Liver (tissue), 8 donors: ENCODE measurements at regions not wholly inside any gene's neighbourhood (a gene's known extent, or its start where the extent isn't known, plus 50 kb on each side); places are given as distances from the start of the nearest gene placed in this dataset.

Experiments used
- DNase-seq: peaks from one replicate; pipeline ENCODE4 v3.0.0-alpha.2; 2017; ENCODE audit warnings: low spot score
- H3K27ac ChIP-seq, 2 donors: one replicate each; pipeline ENCODE4 v1.7.0; 2013; ENCODE audit warnings: inconsistent platforms in 2 of 2, low read length in 2 of 2, control low read depth in 1 of 2, low read depth in 1 of 2, mild to moderate bottlenecking in 1 of 2
- H3K27me3 ChIP-seq, 4 donors: one replicate each; pipeline versions ENCODE4 v1.6.1 to v1.7.0; 2013; ENCODE audit warnings: low read length in 3 of 4, inconsistent platforms in 1 of 4, mild to moderate bottlenecking in 1 of 4, moderate library complexity in 1 of 4; ENCODE audit not compliant: control insufficient read depth in 4 of 4, insufficient read depth in 4 of 4
- H3K36me3 ChIP-seq, 4 donors: one replicate each; pipeline versions ENCODE4 v1.6.1 to v1.7.0; 2013; ENCODE audit warnings: low read length in 3 of 4, mild to moderate bottlenecking in 3 of 4, low read depth in 1 of 4, moderate library complexity in 1 of 4; ENCODE audit not compliant: control insufficient read depth in 4 of 4, insufficient read depth in 3 of 4
- H3K4me1 ChIP-seq, 4 donors: one replicate each; pipeline versions ENCODE4 v1.6.1 to v1.7.0; 2013; ENCODE audit warnings: low read length in 3 of 4, mild to moderate bottlenecking in 3 of 4, moderate library complexity in 1 of 4; ENCODE audit not compliant: control insufficient read depth in 4 of 4, insufficient read depth in 4 of 4
- H3K4me3 ChIP-seq, 3 donors: one replicate each; pipeline versions ENCODE4 v1.6.1 to v1.7.0; 2013; ENCODE audit warnings: low read length in 3 of 3, control low read depth in 1 of 3, low read depth in 1 of 3, mild to moderate bottlenecking in 1 of 3
- H3K9ac ChIP-seq, 2 donors: one replicate each; pipeline ENCODE4 v1.7.0; 2013; ENCODE audit warnings: low read length in 2 of 2, mild to moderate bottlenecking in 2 of 2, moderate library complexity in 2 of 2, control low read depth in 1 of 2, low read depth in 1 of 2
- H3K9me3 ChIP-seq, 4 donors: one replicate each; pipeline versions ENCODE4 v1.6.1 to v1.7.0; 2013; ENCODE audit warnings: low read length in 3 of 4; ENCODE audit not compliant: control insufficient read depth in 4 of 4
- EGR1 ChIP-seq, 2 donors: IDR thresholded peaks; 2 replicates each; pipeline ENCODE4 v1.6.1; 2016 to 2018; ENCODE audit warnings: antibody characterized with exemption in 2 of 2, low read depth in 2 of 2
- FOXA1 ChIP-seq: IDR thresholded peaks from 2 replicates; pipeline ENCODE4 v1.6.1; 2016; ENCODE audit warnings: antibody characterized with exemption
- FOXA2 ChIP-seq: IDR thresholded peaks from 2 replicates; pipeline ENCODE4 v1.6.1; 2016; ENCODE audit warnings: antibody characterized with exemption
- GABPA ChIP-seq, 2 donors: IDR thresholded peaks in 1 of 2; conservative IDR thresholded peaks in 1 of 2; 2 replicates each; pipeline ENCODE4 v1.6.1; 2016; ENCODE audit warnings: antibody characterized with exemption in 2 of 2, mild to moderate bottlenecking in 1 of 2, moderate library complexity in 1 of 2
- HNF4A ChIP-seq, 2 donors: conservative IDR thresholded peaks; 2 replicates each; pipeline ENCODE4 v1.6.1; 2016; ENCODE audit warnings: antibody characterized with exemption in 2 of 2, mild to moderate bottlenecking in 2 of 2
- HNF4G ChIP-seq: IDR thresholded peaks from 2 replicates; pipeline ENCODE4 v1.6.1; 2016; ENCODE audit warnings: antibody characterized with exemption
- JUND ChIP-seq, 2 donors: IDR thresholded peaks; 2 replicates each; pipeline ENCODE4 v1.6.1; 2016; ENCODE audit warnings: antibody characterized with exemption in 2 of 2
- NR2F2 ChIP-seq: IDR thresholded peaks from 2 replicates; pipeline ENCODE4 v1.6.1; 2016; ENCODE audit warnings: antibody characterized with exemption
- RAD21 ChIP-seq, 2 donors: IDR thresholded peaks; 2 replicates each; pipeline ENCODE4 v1.6.1; 2016; ENCODE audit warnings: antibody characterized with exemption in 2 of 2, mild to moderate bottlenecking in 2 of 2
- RXRA ChIP-seq, 2 donors: IDR thresholded peaks; 2 replicates each; pipeline ENCODE4 v1.6.1; 2017 to 2018; ENCODE audit warnings: antibody characterized with exemption in 2 of 2, mild to moderate bottlenecking in 1 of 2
- SP1 ChIP-seq: IDR thresholded peaks from 2 replicates; pipeline ENCODE4 v1.6.1; 2018; ENCODE audit warnings: antibody characterized with exemption, mild to moderate bottlenecking
- TAF1 ChIP-seq: conservative IDR thresholded peaks from 2 replicates; pipeline ENCODE4 v1.6.1; 2016; ENCODE audit warnings: antibody characterized with exemption, mild to moderate bottlenecking
- YY1 ChIP-seq: IDR thresholded peaks from 2 replicates; pipeline ENCODE4 v1.6.1; 2016; ENCODE audit warnings: antibody characterized with exemption, mild to moderate bottlenecking
- WGBS: extraction: QIAGEN DNeasy Blood & Tissue Kit; methylation state at CpG from one replicate; pipeline ENCODE4 v1.1.7; 2013; 5-methylcytosine and 5-hydroxymethylcytosine counted together
- TF ChIP-seq, protein P1 (sequence below): IDR thresholded peaks from 2 replicates; pipeline ENCODE4 v1.6.1; 2016; ENCODE audit warnings: antibody characterized with exemption
- TF ChIP-seq, protein P2 (sequence below): IDR thresholded peaks from 2 replicates; pipeline ENCODE4 v1.6.1; 2016; ENCODE audit warnings: antibody characterized with exemption, mild to moderate bottlenecking
- TF ChIP-seq, protein P3 (sequence below): fragments of 150-350 bp; IDR thresholded peaks from 2 replicates; pipeline ENCODE4 v1.5.1; 2017; ENCODE audit warnings: improper control_type of control experiment, low read depth, low read length; ENCODE audit not compliant: missing input control
- TF ChIP-seq, protein P4 (sequence below): IDR thresholded peaks from 2 replicates; pipeline ENCODE4 v1.6.1; 2016; ENCODE audit warnings: antibody characterized with exemption
- TF ChIP-seq, protein P5 (sequence below): IDR thresholded peaks from 2 replicates; pipeline ENCODE4 v1.6.1; 2016; ENCODE audit warnings: antibody characterized with exemption
- donor health status: healthy.
- donor health status: healthy.
- donor health status: healthy.
- donor health status: healthy.
- donor health status: healthy.

DNA sequence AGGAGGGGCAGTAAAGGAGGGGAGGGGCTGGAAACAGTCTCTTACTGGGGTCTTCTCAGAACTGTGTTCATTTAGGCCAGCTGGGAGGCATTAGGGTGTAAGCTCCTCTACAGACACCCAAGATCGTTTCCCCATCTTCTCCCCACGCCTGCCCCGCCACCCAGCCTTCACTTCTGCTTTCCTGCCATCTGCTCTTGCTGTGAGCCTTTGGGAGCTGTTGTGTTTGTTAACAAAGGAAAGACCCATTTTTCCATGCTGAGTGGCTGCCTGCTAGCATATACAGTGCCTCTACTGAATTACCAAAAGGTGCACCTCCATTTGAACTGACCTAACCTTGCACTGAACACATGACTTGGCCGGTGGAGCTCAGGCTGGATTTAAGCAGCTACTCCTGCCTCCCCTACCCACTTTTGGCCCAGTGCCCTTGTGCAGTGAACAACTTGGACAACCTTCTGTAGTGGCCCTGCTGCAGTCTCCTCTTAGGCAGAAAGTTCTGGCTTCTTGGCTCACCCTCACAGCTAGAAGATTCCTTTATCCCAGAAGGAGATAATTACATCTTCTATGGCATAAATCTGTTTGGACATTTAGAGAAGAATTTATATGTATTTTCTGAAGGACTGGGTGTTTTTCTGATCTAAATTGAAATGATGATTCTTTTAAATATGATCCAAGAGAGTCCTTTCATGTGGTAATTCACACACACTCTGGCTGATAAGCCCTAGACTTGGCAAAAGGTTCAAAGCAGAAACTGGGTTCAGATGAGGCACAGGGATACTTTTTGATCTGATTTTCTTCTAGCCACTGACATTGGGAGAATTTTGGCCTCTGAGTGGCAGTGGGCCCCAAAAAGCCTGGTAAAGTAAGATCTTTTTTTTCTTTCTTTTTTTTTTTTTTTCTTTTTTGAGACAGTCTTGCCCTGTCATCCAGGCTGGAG, 81.9 kb upstream of the HNF1B start:
- H3K4me3 ChIP-seq, result no peak overlapping the region

DNA sequence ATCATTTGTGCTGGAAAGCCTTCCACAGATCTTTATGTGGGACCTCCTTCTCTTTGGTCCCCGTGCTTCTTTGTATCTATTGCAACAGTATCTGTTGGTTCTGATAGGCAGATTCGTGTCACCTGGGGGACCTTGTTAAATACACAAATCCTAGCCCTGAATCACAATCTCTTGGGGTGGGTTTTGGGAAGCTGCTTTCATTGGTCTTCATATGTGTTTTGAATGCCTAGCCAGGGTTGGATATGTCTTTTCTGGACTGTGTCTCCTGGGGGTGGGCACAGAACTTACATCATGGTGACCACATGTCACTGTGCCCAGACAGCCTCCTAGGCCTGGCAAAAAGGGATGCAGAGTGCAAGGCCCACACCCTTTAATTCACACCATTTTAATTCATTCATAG, 81.0 kb upstream of the HNF1B start:
- 92% methylated on average over 2 of the region's 2 CpGs for WGBS
- Histone ChIP-seq H3K4me1 (peaks cover 4 to 12% (median 7%) of the 10 kb centered on the region in 4 donors), H3K27ac (no peak overlapping the region), H3K9me3 (no peaks in the 10 kb centered on the region), H3K9ac (no peak overlapping the region), H3K27me3 (no peaks in the 10 kb centered on the region), H3K36me3 (no peaks in the 10 kb centered on the region), H3K4me3 (no peak overlapping the region)
- TF ChIP-seq FOXA1 (no peak), HNF4A (conservative IDR thresholded peaks at IDR 0.05) (no peak), JUND (IDR thresholded peaks at IDR 0.05) (no peak), GABPA (IDR thresholded peaks at IDR 0.05 in 1 of 2, conservative IDR thresholded peaks at IDR 0.05 in 1 of 2) (no peak), RAD21 (IDR thresholded peaks at IDR 0.05) (no peak), YY1 (no peak), HNF4G (no peak), TAF1 (no peak), SP1 (no peak), RXRA (IDR thresholded peaks at IDR 0.05) (no peak), NR2F2 (no peak), EGR1 (IDR thresholded peaks at IDR 0.05; ENCODE audit: low read depth in 2 of 2) (no peak)
- TF ChIP-seq, protein P1, sequence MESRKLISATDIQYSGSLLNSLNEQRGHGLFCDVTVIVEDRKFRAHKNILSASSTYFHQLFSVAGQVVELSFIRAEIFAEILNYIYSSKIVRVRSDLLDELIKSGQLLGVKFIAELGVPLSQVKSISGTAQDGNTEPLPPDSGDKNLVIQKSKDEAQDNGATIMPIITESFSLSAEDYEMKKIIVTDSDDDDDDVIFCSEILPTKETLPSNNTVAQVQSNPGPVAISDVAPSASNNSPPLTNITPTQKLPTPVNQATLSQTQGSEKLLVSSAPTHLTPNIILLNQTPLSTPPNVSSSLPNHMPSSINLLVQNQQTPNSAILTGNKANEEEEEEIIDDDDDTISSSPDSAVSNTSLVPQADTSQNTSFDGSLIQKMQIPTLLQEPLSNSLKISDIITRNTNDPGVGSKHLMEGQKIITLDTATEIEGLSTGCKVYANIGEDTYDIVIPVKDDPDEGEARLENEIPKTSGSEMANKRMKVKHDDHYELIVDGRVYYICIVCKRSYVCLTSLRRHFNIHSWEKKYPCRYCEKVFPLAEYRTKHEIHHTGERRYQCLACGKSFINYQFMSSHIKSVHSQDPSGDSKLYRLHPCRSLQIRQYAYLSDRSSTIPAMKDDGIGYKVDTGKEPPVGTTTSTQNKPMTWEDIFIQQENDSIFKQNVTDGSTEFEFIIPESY, result no peak
- TF ChIP-seq, protein P2, sequence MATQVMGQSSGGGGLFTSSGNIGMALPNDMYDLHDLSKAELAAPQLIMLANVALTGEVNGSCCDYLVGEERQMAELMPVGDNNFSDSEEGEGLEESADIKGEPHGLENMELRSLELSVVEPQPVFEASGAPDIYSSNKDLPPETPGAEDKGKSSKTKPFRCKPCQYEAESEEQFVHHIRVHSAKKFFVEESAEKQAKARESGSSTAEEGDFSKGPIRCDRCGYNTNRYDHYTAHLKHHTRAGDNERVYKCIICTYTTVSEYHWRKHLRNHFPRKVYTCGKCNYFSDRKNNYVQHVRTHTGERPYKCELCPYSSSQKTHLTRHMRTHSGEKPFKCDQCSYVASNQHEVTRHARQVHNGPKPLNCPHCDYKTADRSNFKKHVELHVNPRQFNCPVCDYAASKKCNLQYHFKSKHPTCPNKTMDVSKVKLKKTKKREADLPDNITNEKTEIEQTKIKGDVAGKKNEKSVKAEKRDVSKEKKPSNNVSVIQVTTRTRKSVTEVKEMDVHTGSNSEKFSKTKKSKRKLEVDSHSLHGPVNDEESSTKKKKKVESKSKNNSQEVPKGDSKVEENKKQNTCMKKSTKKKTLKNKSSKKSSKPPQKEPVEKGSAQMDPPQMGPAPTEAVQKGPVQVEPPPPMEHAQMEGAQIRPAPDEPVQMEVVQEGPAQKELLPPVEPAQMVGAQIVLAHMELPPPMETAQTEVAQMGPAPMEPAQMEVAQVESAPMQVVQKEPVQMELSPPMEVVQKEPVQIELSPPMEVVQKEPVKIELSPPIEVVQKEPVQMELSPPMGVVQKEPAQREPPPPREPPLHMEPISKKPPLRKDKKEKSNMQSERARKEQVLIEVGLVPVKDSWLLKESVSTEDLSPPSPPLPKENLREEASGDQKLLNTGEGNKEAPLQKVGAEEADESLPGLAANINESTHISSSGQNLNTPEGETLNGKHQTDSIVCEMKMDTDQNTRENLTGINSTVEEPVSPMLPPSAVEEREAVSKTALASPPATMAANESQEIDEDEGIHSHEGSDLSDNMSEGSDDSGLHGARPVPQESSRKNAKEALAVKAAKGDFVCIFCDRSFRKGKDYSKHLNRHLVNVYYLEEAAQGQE, result no peak
- TF ChIP-seq, protein P3, sequence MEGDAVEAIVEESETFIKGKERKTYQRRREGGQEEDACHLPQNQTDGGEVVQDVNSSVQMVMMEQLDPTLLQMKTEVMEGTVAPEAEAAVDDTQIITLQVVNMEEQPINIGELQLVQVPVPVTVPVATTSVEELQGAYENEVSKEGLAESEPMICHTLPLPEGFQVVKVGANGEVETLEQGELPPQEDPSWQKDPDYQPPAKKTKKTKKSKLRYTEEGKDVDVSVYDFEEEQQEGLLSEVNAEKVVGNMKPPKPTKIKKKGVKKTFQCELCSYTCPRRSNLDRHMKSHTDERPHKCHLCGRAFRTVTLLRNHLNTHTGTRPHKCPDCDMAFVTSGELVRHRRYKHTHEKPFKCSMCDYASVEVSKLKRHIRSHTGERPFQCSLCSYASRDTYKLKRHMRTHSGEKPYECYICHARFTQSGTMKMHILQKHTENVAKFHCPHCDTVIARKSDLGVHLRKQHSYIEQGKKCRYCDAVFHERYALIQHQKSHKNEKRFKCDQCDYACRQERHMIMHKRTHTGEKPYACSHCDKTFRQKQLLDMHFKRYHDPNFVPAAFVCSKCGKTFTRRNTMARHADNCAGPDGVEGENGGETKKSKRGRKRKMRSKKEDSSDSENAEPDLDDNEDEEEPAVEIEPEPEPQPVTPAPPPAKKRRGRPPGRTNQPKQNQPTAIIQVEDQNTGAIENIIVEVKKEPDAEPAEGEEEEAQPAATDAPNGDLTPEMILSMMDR, result no peak
- TF ChIP-seq, protein P4, sequence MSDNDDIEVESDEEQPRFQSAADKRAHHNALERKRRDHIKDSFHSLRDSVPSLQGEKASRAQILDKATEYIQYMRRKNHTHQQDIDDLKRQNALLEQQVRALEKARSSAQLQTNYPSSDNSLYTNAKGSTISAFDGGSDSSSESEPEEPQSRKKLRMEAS, result no peak
- TF ChIP-seq, protein P5, sequence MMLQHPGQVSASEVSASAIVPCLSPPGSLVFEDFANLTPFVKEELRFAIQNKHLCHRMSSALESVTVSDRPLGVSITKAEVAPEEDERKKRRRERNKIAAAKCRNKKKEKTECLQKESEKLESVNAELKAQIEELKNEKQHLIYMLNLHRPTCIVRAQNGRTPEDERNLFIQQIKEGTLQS, result no peak
- no peak for DNase-seq

More for the DNA sequence above, 81.9 kb upstream of the HNF1B start:
- 82% methylated on average over 4 of the region's 4 CpGs for WGBS
- Histone ChIP-seq H3K36me3 (no peaks in the 10 kb centered on the region), H3K27me3 (no peaks in the 10 kb centered on the region), H3K4me1 (peaks cover 4 to 12% (median 7%) of the 10 kb centered on the region in 4 donors), H3K27ac (no peak overlapping the region), H3K9me3 (no peaks in the 10 kb centered on the region), H3K9ac (no peak overlapping the region)
- no peak for DNase-seq
- TF ChIP-seq, protein P4, result no peak
- TF ChIP-seq RXRA (IDR thresholded peaks at IDR 0.05), result no peak
- TF ChIP-seq, protein P5, result no peak
- TF ChIP-seq, protein P1, result no peak
- no peak for TF ChIP-seq FOXA2
